T-helper 1 cell treated with Interleukin-12 subunit alpha and Interleukin-12 subunit beta and Interleukin-4 antibody, amounts not matched to agents 30 ng/mL and 1 ng/mL, for 36 hours (primary cell): ENCODE measurements at regions not wholly inside any gene's neighbourhood (a gene's known extent, or its start where the extent isn't known, plus 50 kb on each side); places are given as distances from the start of the nearest gene placed in this dataset.
"Not testable (repeated sequence)": the region's sequence is repeated elsewhere in the genome, so short reads cannot be mapped to it uniquely, and the experiment has no call there.

Experiments used
- intact Hi-C: fragments of 100-400 bp; cut with micrococcal nuclease; formaldehyde crosslinking; loops from one replicate; pipeline ENCODE4 v1.15.1; 2024

DNA sequence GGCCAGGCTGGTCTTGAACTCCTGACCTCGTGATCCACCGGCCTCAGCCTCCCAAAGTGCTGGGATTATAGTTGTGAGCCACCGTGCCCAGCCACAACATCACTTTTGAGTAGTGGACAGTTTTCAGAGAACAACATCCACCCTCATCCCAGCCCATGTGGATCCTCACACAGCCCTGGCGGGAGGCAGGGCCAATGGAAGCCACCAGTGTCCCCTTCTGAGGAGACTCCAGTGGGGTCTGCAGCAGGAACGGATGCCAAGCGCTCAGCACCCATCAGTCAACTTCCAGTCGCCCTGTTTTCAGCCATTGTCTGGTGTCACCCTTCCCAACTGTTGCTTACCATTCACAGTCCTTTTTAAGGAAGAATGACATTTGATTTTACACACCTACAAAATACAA is 302.5 kb downstream of the BCL2L11 start:
- intact Hi-C loops, result not testable (repeated sequence)

DNA sequence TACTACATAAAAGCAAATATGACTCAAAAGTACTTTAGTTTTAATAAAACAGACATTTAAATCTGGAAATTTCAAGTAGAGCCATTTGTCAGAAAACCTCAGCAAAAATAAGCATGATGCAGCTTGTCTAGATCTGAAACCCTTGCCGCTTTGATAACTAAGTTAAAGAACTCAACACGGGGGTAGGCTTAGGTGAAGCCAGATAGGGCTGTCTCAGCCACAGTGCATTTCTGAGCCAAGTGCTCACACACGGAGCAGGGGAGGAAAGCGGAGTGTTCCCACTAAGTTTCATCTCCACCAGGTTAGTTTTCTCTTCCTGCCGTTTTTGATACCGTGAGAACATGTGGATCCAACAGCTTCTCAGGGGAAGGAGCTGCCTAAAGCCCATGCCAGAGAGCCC is 303.5 kb downstream of the BCL2L11 start:
- intact Hi-C loops, result not testable (repeated sequence)

DNA sequence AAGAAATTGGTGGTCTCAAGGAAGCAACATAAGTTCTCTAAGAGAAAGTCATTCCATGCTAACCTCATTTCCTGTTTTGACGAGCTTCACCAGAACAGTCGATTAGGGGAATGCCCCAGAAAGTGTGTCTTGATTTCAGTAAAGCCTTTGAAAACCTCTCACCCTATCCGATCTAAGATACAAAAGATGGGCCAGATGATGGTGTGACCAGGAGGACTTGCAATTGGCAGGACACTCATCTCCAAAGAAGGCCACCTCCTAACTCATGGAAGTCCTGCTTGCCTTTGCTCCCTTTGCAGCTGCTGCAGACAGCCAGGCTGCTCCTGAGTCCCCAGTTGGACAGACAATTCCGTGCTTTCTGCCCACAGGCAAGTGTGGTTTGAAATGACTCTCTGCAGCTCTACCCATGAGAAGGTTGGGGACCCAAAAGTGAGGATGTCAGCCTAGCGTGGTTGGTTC is 304.2 kb downstream of the BCL2L11 start:
- intact Hi-C loops, result not testable (repeated sequence)

DNA sequence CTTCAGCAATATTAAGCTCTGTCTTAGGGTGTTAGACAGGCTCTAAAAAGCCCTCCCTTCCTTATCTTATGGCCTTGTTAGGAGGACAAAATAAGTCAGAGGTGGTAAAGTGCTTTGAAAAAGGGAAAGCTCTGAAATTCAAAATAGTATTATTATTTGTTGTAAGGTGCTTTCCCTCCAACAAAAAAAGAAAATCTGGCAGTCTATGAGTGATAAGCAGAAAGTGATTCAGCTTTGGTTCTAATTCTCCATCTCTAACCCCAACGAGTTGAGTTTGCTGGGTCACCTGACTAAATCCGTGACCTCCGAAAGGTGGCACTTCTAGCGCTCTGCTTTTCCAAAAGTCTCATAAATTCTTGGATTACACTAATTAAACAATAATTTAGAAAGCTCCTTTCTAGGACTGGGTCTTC is 305.1 kb downstream of the BCL2L11 start:
- intact Hi-C loops, result not testable (repeated sequence)

DNA sequence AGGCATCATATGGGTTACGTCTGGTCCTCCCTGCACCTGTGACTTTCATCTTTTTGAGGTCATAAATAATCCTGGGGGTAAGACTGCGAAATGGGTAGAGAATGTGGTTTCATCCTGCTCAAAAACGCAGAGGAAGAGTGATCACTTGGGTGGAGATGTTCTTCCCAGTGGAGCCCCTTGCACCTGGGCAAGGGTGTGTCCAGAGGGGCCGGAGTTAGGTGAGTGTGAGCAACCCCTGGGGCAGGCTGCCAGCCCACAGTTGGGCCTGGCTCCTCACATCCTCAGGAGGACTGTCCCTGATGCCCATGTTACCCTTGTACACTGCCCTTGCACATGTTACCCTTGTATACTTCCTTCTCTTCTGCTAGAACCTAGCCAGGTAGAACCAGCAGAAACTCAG is 306.6 kb downstream of the BCL2L11 start:
- intact Hi-C loops, result not testable (repeated sequence)

DNA sequence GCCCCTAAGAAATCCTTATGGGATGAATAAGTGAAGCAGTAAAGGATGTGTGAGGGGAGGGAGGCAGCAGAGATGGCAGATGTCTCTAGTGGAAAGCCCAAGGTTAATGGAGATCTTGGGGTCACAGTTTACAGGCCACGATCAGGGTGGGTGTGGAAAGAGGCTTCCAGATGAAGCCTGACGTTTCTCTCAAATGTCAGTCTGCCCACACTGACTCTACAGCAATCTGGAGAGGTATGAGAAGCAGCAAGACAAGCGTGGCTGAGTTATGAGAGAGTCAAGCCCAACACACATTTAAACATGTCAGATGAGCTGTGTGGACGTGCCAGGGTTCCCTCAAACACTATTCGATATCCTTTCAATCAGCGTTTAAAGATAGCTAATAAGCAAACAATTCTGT is 308.2 kb downstream of the BCL2L11 start:
- intact Hi-C loops, result not testable (repeated sequence)

DNA sequence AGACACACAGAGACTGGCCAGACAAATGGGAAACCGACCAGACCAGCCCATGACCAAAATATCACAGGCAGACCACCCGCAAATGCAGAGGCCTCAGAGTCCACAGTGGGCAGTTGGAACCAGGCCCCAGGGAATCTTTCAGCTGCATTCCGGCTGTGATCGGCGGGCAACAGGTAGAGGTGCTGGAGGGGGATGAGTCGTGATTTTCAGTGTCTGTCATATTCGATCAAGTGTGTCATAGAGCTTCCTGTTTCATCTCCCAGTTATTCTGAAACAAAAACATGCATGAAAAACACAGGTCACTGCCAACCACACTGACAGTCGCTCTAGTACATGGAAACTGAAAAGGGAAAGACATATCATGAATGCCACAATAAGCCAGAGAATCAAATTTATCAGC is 308.6 kb downstream of the BCL2L11 start:
- intact Hi-C loops, result not testable (repeated sequence)

DNA sequence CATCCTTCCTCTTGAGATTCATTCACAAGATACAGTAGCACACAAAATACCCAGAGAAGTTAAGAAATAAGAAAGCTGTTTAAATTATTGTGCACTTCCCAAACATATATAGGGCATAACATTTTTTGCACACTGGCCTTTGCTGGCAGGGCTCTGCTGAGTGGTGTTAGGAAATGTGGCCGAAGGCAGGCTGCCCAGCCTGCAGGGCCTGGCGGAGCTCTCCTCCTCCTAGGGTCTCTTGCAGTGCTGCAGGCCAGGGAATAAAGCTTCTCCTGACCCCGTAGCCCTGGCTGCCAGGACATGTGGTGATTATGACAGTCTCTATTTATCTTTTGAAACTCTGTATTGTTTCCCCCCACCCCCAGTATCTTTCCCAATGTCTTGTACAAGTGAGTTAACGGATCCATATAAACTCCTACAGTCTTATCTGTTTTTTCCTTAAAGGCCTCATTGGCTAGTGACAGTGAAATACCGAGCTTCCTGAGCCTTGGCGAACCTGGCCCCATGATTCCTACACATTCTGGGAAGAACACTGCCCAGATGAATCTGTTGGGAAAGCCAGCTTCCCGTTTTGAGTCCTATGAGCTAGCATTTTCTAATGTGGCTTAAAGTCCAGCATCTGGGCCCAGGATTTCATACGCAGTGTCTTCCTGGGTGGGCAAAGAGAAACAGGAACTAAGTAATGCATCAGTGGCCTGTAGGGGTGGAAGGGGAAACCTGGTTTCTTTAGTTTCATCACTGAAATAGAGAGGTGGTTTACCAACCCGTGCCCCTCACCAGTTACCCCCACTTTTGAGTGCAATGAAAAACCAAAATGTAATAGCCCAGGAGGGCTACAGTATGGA is 310.3 kb downstream of the BCL2L11 start:
- intact Hi-C loops, result not testable (repeated sequence)

DNA sequence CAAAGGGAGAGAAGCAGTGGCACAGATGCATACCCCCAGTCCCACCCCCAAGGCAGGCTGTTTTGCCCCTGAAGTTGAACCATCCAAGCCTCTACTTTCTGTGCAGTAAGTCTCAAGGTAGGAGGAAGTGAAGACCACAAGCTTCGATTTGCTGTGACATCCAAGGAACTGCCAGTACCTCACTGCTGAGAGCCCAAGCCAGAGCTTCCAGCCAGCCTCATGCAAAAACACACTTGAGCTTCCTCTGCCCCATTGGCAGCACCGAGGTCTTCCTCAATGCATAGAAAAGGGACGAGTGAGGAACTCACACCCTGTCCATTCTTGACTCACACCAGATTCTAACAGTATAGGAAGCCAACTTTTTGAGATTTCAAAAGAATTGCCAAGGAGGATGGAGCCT is 311.7 kb downstream of the BCL2L11 start:
- intact Hi-C loops, result not testable (repeated sequence)

DNA sequence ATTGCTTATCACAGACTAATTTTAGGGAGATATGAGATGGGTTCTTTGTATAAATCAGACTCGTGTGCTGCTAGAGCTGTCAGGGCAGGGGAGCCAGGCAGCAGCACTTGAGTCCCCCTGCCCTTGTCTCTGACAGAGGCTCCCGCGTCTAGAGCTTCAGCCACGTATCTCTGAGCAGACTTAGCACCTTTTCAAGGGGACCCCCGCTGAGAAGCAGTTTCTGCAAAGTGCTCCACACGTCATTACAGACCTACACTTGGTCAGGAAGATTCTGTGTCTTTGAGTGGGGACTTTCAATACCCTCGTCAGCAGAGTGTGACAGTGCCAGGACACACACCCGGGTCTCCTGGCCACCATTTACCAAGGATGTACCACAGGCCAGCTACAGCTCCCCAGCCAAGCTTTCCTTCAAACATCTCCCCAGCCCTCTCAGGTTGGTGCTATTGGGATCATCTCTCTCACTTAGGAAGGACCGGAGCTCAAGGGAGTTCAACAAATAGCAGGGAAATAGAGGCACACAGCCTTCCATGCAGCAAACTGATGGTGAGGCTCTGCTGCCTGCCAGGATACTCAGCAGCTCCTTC is 312.3 kb downstream of the BCL2L11 start:
- intact Hi-C loops, result not testable (repeated sequence)

DNA sequence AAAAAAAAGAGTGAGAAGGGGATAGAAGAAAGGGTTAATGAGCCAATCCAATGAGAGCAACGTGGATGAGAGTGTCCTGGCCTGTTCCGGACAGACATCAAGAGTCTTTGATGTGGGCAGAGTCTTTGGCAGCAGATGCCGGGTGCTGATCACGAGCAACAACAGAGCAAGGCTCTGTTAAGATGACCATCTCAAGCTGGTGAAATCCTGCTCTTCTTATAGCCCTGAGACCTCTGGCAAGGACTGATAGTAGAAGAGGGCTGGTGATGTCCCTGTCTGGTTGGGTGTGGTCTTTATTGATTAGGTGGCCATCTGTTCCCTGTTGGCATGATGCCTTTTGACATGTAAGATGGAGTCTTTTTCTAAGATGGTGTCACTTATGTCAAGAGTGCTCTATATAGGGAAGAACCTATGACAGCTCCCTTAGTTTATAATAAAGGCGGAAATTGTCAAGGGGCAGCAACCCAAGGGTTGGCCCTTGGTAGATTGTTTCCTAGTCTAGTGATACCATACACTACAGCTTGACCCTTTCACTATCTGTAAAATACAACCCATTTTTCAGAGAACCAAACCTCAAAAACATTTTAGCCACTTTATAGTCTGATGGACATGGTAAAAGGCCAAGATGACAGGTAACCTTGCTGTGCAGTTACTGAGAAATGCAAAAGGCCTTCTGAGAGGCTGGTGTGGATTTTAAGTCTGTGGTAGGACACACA is 313.3 kb downstream of the BCL2L11 start:
- intact Hi-C loops, result not testable (repeated sequence)

DNA sequence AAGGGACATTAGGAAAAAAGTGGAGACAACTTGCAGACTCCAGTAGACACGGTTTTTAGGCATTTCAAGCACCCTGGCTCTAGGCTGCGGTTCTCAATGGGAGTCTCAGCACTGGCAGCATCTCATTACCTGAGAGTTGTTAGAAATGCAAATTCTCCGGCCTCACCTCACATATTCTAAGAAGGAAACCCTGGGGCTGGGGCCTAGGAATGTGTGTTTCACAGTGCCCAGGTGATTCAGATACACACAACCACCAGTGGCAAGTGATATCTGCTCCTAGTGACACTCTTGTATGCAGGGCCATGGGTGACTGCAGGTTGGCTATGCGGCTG is 313.9 kb downstream of the BCL2L11 start:
- intact Hi-C loops, result not testable (repeated sequence)

DNA sequence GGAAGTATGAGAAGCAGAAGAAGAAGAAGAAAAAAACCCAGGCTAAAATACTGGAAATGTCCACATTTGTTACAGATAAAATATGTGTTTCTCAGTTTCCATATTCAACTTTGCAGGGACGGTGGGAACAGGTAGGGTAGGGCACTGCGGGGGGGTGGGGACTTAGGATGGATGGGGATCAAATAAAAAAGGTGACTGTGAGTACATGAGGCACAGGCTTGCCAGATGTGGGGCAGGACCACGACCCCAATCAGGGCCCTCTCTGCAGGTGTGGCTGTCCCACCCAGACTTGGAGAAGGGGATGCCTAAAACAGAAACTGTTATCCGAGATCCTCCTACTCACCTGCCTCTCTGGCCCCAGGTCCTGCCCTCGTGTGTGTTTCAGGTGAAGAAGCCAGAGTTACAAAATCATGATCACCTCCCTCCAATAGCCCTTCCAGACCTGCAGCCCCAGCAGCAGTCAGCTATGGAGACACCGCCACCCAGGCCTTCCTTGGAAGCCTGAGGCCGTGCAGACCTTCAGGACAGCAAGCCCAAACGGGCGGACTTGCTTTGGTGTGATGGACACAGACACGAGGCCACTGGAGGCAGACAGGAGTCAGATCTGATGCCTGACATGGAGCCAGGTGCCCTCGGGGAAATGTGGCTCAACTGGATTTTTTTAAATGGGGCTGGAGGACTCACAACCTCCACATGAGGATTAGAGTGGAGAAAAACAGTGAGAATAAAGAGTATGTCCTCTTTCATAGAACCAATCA is 315.0 kb downstream of the BCL2L11 start:
- intact Hi-C loops, result not testable (repeated sequence)

DNA sequence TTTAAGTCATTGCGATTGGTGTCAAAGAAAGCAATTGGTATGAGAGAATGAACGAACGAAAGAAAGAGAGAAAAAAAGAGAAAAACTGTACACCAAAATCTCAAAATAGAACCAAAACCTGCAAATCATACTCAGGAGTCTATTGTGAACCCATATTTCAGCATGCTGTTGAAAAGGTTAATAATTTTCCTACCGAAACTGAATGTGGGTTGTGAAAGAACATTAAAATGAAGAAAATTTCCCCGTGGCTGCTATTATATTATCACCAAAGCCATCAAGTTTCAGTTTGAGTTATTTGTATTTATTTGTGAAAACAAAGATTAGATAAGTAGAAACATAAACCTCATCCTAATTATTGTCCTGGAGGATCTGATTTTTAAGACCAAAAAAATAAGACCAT is 315.7 kb downstream of the BCL2L11 start:
- intact Hi-C loops, result not testable (repeated sequence)

DNA sequence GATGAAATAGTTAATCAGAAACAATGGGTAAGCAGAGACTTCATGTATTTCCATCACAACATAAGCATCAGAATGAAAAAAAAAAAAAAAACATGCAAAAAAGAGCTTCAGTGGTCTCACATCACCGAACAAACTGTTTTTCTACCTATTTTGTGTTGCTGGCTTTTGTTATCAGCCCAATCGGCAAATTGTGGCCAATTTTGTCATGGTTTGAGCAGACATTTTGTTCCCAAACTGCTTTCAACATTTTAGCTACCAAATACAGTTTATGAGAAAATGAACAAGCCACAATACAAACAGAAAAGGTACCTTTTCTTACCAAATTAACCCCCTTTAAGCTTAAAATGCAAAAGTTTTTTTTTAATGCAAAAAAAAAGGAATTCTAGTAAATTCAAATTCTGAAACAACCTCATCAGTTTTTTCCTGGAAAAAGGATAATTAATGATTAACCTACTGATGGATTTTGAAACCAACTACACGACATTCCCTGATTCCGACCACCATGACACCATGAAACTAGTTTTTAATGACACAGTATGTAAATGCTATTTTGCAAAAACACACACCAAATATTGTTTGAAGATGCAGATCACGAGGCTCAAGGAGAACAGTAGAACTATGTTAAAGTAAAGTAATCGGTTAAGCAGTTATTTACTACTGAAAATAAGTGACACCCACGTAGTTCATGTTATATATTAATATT is 316.7 kb downstream of the BCL2L11 start:
- intact Hi-C loops, result not testable (repeated sequence)

DNA sequence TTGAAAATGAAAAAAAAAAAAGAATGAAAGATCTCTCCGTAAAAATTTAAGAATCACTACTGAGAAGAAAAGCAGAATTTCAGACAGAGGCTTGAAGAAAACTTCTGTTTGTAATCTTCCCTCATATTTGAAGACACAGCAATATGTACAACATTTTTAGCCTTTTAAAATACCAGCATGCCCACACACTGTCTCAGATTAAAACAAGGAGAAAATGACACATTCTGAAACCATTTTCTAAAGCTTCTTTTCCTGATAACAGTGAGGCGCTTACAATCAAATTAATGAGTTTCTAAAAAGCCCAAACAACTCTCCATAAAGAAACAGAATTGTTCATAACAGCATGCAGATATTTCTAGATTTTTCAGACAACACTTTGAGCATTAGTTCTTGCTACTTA is 317.4 kb downstream of the BCL2L11 start:
- intact Hi-C loops, result not testable (repeated sequence)

DNA sequence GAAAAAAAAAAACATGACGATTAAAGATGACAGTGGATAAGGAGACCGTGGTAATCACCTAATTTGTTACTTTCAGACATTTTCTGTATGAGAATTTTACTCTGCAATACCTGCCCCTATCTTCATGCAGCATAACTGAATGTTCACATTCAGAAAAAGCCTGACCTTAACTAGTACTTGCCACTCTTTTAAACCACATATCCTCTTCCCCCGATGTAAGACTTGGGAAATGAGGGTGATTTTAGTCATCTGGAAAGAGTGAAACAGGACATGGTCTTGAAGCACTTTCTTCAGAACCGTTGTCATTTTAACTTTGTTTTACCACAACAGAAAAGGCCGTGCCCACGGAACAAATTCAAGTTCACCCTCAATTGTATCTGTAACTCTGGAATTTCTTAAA is 318.5 kb downstream of the BCL2L11 start:
- intact Hi-C loops, result not testable (repeated sequence)

DNA sequence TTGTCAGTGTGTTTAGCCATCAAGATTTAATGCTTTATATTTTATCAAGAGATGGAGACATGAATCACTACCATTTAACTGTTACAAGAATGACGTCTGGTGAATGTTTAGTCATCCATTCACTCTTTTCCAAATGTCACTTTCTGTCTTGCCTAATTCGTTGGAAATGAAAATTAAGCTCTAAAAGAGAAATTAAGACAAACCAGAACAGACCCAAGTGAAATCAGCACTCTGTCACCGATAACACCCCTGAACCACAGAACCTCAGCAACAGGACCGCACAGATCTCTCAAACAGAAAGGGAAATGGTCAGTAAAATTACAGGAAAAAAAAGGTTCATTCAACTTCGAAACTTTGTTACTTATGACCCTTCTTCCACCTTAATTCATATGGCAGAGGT is 320.9 kb downstream of the BCL2L11 start:
- intact Hi-C loops, result not testable (repeated sequence)

DNA sequence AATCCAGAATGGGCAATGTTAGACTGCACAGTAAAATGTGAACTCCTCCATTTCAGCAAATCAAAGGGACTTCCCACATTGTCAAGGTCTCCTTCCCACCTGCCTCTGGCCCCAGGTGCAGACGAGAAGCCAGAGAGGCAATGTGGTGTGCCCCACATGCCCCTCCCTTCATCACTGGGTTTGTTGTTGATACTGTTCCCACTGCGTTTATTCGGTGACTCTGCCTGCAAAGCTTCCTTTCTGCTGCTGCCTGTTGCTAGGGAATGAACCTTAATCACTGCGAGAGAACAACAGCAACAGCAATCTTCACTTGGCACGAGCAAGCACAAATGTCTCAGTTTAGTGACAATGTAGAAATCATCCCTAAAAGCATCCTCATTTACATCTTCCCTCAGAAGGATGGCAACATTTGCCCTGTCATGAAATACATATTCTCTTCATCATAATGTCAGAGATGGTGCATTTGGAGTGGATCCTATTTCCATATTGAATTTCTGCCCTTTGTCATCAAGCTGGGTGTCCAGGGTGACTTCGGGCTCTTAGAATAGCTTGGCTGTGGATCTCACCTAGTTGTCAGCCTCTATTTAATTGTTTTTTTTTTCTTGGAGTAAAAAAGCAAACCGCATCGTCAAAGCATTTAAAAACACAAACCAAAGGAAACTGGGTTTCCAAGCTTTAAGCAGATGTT is 322.2 kb downstream of the BCL2L11 start:
- intact Hi-C loops, result not testable (repeated sequence)

DNA sequence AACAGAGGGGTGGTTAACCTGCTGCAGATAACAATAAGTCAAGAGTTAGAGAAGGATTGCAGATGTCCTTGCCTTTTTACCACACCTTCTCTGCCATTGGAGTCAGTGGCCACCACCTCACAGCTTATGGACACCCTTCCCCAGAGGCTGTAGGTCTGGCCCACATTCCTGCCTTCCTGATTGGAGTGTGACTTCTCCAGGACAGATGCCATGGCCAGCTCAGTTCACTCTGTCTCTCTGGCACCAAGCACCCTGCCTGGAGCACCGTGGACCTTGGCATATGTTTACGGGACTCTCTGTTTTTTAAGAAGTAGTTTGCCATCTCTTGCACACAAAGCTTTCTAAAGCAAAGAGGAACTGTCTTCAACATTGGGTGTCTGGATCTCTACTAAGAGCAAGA is 323.8 kb downstream of the BCL2L11 start:
- intact Hi-C loops, result not testable (repeated sequence)
